H1 (cell line): ENCODE measurements at regions not wholly inside any gene's neighbourhood (a gene's known extent, or its start where the extent isn't known, plus 50 kb on each side); places are given as distances from the start of the nearest gene placed in this dataset.

Experiments used
- CTCF ChIA-PET: fragments of 300-600 bp; sonication (Branson Sonifier 250); formaldehyde crosslinking; loops from one replicate; lab custom pipeline; 2021; ENCODE audit not compliant: partially characterized antibody; lab: Charles Lee
- POLR2A ChIA-PET: fragments of 300-600 bp; sonication (Branson Sonifier 250); formaldehyde crosslinking; loops from one replicate; lab custom pipeline; 2021; ENCODE audit warnings: inconsistent platforms; ENCODE audit not compliant: partially characterized antibody; lab: Charles Lee
- DNase-seq, 2 experiments: peaks; one replicate each; pipeline versions ENCODE4 v3.0.0 to v3.0.0-alpha.2; 2010 to 2022; ENCODE audit warnings: low spot score in 2 of 2, low read depth in 1 of 2, mixed read lengths in 1 of 2
- FAIRE-seq: peaks from 2 replicates; lab custom pipeline; 2011; peaks lifted over from hg19 to GRCh38; lab: Jason Lieb, UNC
- H2AFZ ChIP-seq: 2 replicates; pipeline ENCODE4 v1.8.1; 2012; ENCODE audit warnings: low read length, inconsistent platforms
- H2AK5ac ChIP-seq: 2 replicates; pipeline ENCODE4 v1.6.1; 2013; ENCODE audit warnings: low read depth, low read length
- H2BK120ac ChIP-seq: replicated peaks from 2 replicates; pipeline ENCODE3; 2013; ENCODE audit warnings: low read depth, low read length, inconsistent platforms
- H2BK12ac ChIP-seq: 2 replicates; pipeline ENCODE4 v1.6.1; 2013; ENCODE audit warnings: low read depth, low read length
- H2BK15ac ChIP-seq: 2 replicates; pipeline ENCODE4 v1.6.1; 2013; ENCODE audit warnings: low read length
- H2BK20ac ChIP-seq: 2 replicates; pipeline ENCODE4 v1.6.1; 2013; ENCODE audit warnings: low read length
- H2BK5ac ChIP-seq: 2 replicates; pipeline ENCODE4 v1.6.1; 2013; ENCODE audit warnings: low read depth, low read length
- H3K14ac ChIP-seq: 2 replicates; pipeline ENCODE4 v1.6.1; 2013; ENCODE audit warnings: inconsistent platforms; ENCODE audit not compliant: insufficient read length
- H3K18ac ChIP-seq: 2 replicates; pipeline ENCODE4 v1.6.1; 2013; ENCODE audit warnings: low read length; ENCODE audit errors: extremely low read depth
- H3K23ac ChIP-seq: 2 replicates; pipeline ENCODE4 v1.6.1; 2013; ENCODE audit warnings: inconsistent platforms; ENCODE audit not compliant: insufficient read length
- H3K23me2 ChIP-seq: 2 replicates; pipeline ENCODE4 v1.6.1; 2013; ENCODE audit warnings: low read depth, low read length
- H3K27ac ChIP-seq: 2 replicates; pipeline ENCODE4 v1.6.1; 2011; ENCODE audit warnings: low read depth, low read length, inconsistent platforms
- H3K27me3 ChIP-seq, 4 experiments: replicated peaks in 1 of 4; 1 replicate in 1 of 4; 2 replicates in 3 of 4; pipeline versions ENCODE4 v1.6.1 to v1.8.1; 2011 to 2013; ENCODE audit warnings: low read length in 3 of 4, mild to moderate bottlenecking in 3 of 4, inconsistent platforms in 2 of 4, mixed read lengths in 2 of 4, moderate library complexity in 1 of 4; ENCODE audit not compliant: control insufficient read depth in 3 of 4, insufficient read depth in 3 of 4; ENCODE audit errors: extremely low read depth in 1 of 4
- H3K36me3 ChIP-seq, 4 experiments: 2 replicates each; pipeline versions ENCODE4 v1.6.1 to v1.8.1; 2011 to 2013; ENCODE audit warnings: mild to moderate bottlenecking in 4 of 4, low read length in 3 of 4, moderate library complexity in 2 of 4, control low read depth in 1 of 4, inconsistent platforms in 1 of 4; ENCODE audit not compliant: insufficient read depth in 4 of 4, control insufficient read depth in 2 of 4
- H3K4ac ChIP-seq: replicated peaks from 2 replicates; pipeline ENCODE3; 2013; ENCODE audit warnings: low read length, low read depth, mixed read lengths, inconsistent platforms; ENCODE audit not compliant: insufficient read length
- H3K4me1 ChIP-seq, 4 experiments: replicated peaks in 1 of 4; 1 replicate in 1 of 4; 2 replicates in 3 of 4; pipeline versions ENCODE4 v1.6.1 to v1.8.1; 2011 to 2013; ENCODE audit warnings: low read length in 3 of 4, inconsistent platforms in 2 of 4, mixed read lengths in 1 of 4; ENCODE audit not compliant: insufficient read depth in 4 of 4, control insufficient read depth in 3 of 4
- H3K4me2 ChIP-seq, 2 experiments: 2 replicates each; pipeline versions ENCODE4 v1.6.1 to v1.8.1; 2011 to 2013; ENCODE audit warnings: low read depth in 2 of 2, low read length in 2 of 2, control low read depth in 1 of 2, inconsistent platforms in 1 of 2, mild to moderate bottlenecking in 1 of 2; ENCODE audit not compliant: insufficient read depth in 1 of 2
- H3K4me3 ChIP-seq, 4 experiments: fragments of 200-600, 300-600 bp in 1 of 4; sonication (generic), shearing (Covaris generic), sonication (Bioruptor Twin) in 1 of 4; 2 replicates each; pipeline versions ENCODE4 v1.5.1 to v1.8.1; 2011 to 2016; ENCODE audit warnings: low read length in 4 of 4, low read depth in 3 of 4, control low read depth in 2 of 4, inconsistent platforms in 2 of 4, mild to moderate bottlenecking in 2 of 4, mixed read lengths in 1 of 4, moderate library complexity in 1 of 4; ENCODE audit not compliant: insufficient read depth in 2 of 4; ENCODE audit errors: extremely low read depth in 1 of 4
- H3K56ac ChIP-seq: replicated peaks from 2 replicates; pipeline ENCODE3; 2013; ENCODE audit warnings: low read depth, mild to moderate bottlenecking, mixed read lengths, low read length, inconsistent platforms; ENCODE audit not compliant: insufficient read length
- H3K79me1 ChIP-seq: 2 replicates; pipeline ENCODE4 v1.6.1; 2013; ENCODE audit warnings: low read depth, low read length, control low read depth
- H3K79me2 ChIP-seq, 2 experiments: 2 replicates each; pipeline versions ENCODE4 v1.6.1 to v1.8.1; 2012 to 2013; ENCODE audit warnings: low read length in 2 of 2, mild to moderate bottlenecking in 2 of 2, inconsistent platforms in 1 of 2; ENCODE audit not compliant: insufficient read depth in 2 of 2, control insufficient read depth in 1 of 2
- H3K9ac ChIP-seq, 4 experiments: replicated peaks in 1 of 4; 1 replicate in 1 of 4; 2 replicates in 3 of 4; pipeline versions ENCODE4 v1.6.1 to v1.8.1; 2011 to 2013; ENCODE audit warnings: low read depth in 3 of 4, low read length in 3 of 4, control low read depth in 2 of 4, mild to moderate bottlenecking in 2 of 4, moderate library complexity in 2 of 4, inconsistent platforms in 1 of 4; ENCODE audit errors: extremely low read depth in 1 of 4
- H3K9me3 ChIP-seq, 2 experiments: 2 replicates each; pipeline versions ENCODE4 v1.6.1 to v1.8.1; 2012 to 2013; ENCODE audit warnings: mild to moderate bottlenecking in 2 of 2, moderate library complexity in 2 of 2, control low read depth in 1 of 2, inconsistent platforms in 1 of 2, low read depth in 1 of 2, low read length in 1 of 2, mixed read lengths in 1 of 2; ENCODE audit not compliant: insufficient read depth in 2 of 2
- H4K20me1 ChIP-seq, 2 experiments: replicated peaks in 1 of 2; 2 replicates each; pipeline versions ENCODE3 to v1.8.1; 2011 to 2013; ENCODE audit warnings: inconsistent platforms in 2 of 2, low read length in 2 of 2, mild to moderate bottlenecking in 1 of 2; ENCODE audit not compliant: insufficient read depth in 2 of 2, control insufficient read depth in 1 of 2
- H4K5ac ChIP-seq: 2 replicates; pipeline ENCODE4 v1.6.1; 2013; ENCODE audit warnings: low read length, low read depth, mixed read lengths, inconsistent platforms; ENCODE audit not compliant: insufficient read length
- H4K8ac ChIP-seq: 2 replicates; pipeline ENCODE4 v1.8.0; 2013; ENCODE audit warnings: mild to moderate bottlenecking, moderate library complexity, low read length, inconsistent platforms; ENCODE audit not compliant: insufficient read depth; ENCODE audit errors: extremely low read depth
- H4K91ac ChIP-seq: replicated peaks from 2 replicates; pipeline ENCODE3; 2013; ENCODE audit warnings: low read length, mixed read lengths, inconsistent platforms; ENCODE audit not compliant: insufficient read length
- ASH2L ChIP-seq: fragments of 200-600, 300-600 bp; sonication (generic); IDR thresholded peaks from one replicate; pipeline ENCODE4 v1.7.1; 2017; ENCODE audit warnings: low read length
- JUN ChIP-seq: IDR thresholded peaks from 2 replicates; pipeline ENCODE4 v1.6.1; 2011; ENCODE audit warnings: low read depth, mild to moderate bottlenecking, improper control_type of control experiment, low read length
- RAD21 ChIP-seq, 2 experiments: IDR thresholded peaks in 1 of 2; conservative IDR thresholded peaks in 1 of 2; 2 replicates each; pipeline ENCODE4 v1.6.1; 2011; ENCODE audit warnings: low read depth in 2 of 2, low read length in 2 of 2, improper control_type of control experiment in 1 of 2, inconsistent platforms in 1 of 2, mild to moderate bottlenecking in 1 of 2, moderate library complexity in 1 of 2
- TCF12 ChIP-seq: IDR thresholded peaks from 2 replicates; pipeline ENCODE4 v1.6.1; 2011; ENCODE audit warnings: low read depth, mild to moderate bottlenecking, low read length
- WGBS, 2 experiments: shearing (Covaris generic) in 1 of 2; methylation state at CpG; one replicate each; pipeline versions ENCODE4 v1.1.6 to v1.1.7; 2013 to 2015; ENCODE audit warnings: low lambda C conversion rate in 2 of 2, mixed read lengths in 2 of 2, inconsistent platforms in 1 of 2, low coverage in 1 of 2, missing lambda C conversion rate in 1 of 2; ENCODE audit not compliant: insufficient replicate concordance in 2 of 2, insufficient coverage in 1 of 2, insufficient read length in 1 of 2; ENCODE audit errors: extremely low coverage in 1 of 2, missing lambda C conversion rate in 1 of 2; 5-methylcytosine and 5-hydroxymethylcytosine counted together

GRCh38 chr21:31786164-31786920 is 54.4 kb upstream of the SCAF4 start:
- Histone ChIP-seq H3K14ac (no peak overlapping the region), H4K20me1 (no peaks in the 10 kb centered on the region), H3K4me2 (no peak overlapping the region), H2BK20ac (no peak overlapping the region), H3K36me3 (no peaks in the 10 kb centered on the region), H3K27ac (no peak overlapping the region), H2BK120ac (no peak overlapping the region), H3K23me2 (peaks cover 11% of the 10 kb centered on the region; the same call in 1 of the 2 replicates), H3K4me1 (no peaks in the 10 kb centered on the region), H3K9me3 (peaks cover 2 to 9% of the 10 kb centered on the region in 2 experiments; a peak in 2 of 4 replicates), H4K5ac (no peak overlapping the region), H3K79me2 (no peaks in the 10 kb centered on the region), H3K9ac (no peak overlapping the region), H2BK12ac (no peak overlapping the region), H2BK5ac (no peak overlapping the region), H2AK5ac (no peak overlapping the region), H2BK15ac (no peak overlapping the region), H3K18ac (no peak overlapping the region), H3K56ac (no peak overlapping the region), H2AFZ (no peak overlapping the region), H3K4me3 (no peak overlapping the region), H3K27me3 (no peaks in the 10 kb centered on the region), H4K8ac (no peak overlapping the region), H3K23ac (no peak overlapping the region), H3K4ac (no peak overlapping the region), H3K79me1 (no peaks in the 10 kb centered on the region), H4K91ac (no peak overlapping the region)
- FAIRE-seq (no peak), DNase-seq (no peak)
- ChIA-PET CTCF (interaction anchor here (0.7 to 1.8 kb wide), 35 partner anchors 10 to 814 kb away, joined by 3 to 16 read pairs (median 4); partner anchors contain the start of gene HUNK), POLR2A (no interaction called here)
- WGBS, 2 experiments, result 70% methylated on average over 4 of the region's 4 CpGs; no CpG with 5 or more reads in 1 of the 2 experiments
- no peak for TF ChIP-seq RAD21 (IDR thresholded peaks at IDR 0.05 in 1 of 2, conservative IDR thresholded peaks at IDR 0.05 in 1 of 2; ENCODE audit: low read depth in 2 of 2, low read length in 2 of 2)
- no peak for TF ChIP-seq JUN
- no peak for TF ChIP-seq TCF12
- no peak for TF ChIP-seq ASH2L
